ENCODE measurements at regions not wholly inside any gene's neighbourhood (a gene's known extent, or its start where the extent isn't known, plus 50 kb on each side); places are given as distances from the start of the nearest gene placed in this dataset.
"Not testable (repeated sequence)": the region's sequence is repeated elsewhere in the genome, so short reads cannot be mapped to it uniquely, and the experiment has no call there.

DNA sequence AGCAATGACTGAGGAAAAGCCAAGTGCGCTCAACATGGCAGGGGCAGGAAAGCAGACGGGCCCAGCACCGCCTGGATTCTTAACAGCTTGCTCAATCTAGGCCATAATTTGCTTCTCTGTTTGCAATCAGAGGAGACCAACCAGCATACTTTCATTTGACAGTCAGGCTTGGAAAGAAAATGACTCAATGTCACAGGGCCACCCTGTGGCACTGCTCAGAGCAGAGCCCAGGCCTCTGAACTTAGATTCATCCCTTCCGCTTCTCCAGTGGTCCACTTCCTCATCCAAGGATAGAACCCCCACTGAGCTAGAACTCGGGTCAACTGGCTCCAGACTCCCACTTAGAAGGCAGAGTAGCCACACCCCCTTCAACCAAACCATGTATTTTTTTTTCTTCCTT, 65.6 kb downstream of the CLEC18A start:
- TF ChIP-seq BHLHE40 (IDR thresholded peaks at IDR 0.05; ENCODE audit: borderline replicate concordance); SP1 (IDR thresholded peaks at IDR 0.05); FOXA1 (IDR thresholded peaks at IDR 0.05); L3MBTL2 (conservative IDR thresholded peaks at IDR 0.05); FOXM1 (IDR thresholded peaks at IDR 0.05; ENCODE audit: borderline replicate concordance): not testable (repeated sequence)

Data from HEK293T (cell line).